Coronary artery (tissue), 2 donors: ENCODE measurements at regions not wholly inside any gene's neighbourhood (a gene's known extent, or its start where the extent isn't known, plus 50 kb on each side); places are given as distances from the start of the nearest gene placed in this dataset.
"Not testable (repeated sequence)": the region's sequence is repeated elsewhere in the genome, so short reads cannot be mapped to it uniquely, and the experiment has no call there.

Experiments
- DNase-seq: peaks from one replicate; pipeline ENCODE4 v3.0.0-alpha.2; 2017; ENCODE audit warnings: low spot score
- H3K27ac ChIP-seq, 2 donors: fragments of 200-600 bp; sonication (generic); one replicate each; pipeline ENCODE4 v1.5.1; 2016 to 2019
- H3K4me3 ChIP-seq: fragments of 200-600 bp; sonication (generic); 2 replicates; pipeline ENCODE4 v1.5.1; 2016; ENCODE audit warnings: mild to moderate bottlenecking, moderate library complexity
- TF ChIP-seq, protein P1 (sequence below): fragments of 200-600 bp; sonication (generic); IDR thresholded peaks from one replicate; pipeline ENCODE4 v1.5.1; 2019; ENCODE audit warnings: antibody characterized with exemption

DNA sequence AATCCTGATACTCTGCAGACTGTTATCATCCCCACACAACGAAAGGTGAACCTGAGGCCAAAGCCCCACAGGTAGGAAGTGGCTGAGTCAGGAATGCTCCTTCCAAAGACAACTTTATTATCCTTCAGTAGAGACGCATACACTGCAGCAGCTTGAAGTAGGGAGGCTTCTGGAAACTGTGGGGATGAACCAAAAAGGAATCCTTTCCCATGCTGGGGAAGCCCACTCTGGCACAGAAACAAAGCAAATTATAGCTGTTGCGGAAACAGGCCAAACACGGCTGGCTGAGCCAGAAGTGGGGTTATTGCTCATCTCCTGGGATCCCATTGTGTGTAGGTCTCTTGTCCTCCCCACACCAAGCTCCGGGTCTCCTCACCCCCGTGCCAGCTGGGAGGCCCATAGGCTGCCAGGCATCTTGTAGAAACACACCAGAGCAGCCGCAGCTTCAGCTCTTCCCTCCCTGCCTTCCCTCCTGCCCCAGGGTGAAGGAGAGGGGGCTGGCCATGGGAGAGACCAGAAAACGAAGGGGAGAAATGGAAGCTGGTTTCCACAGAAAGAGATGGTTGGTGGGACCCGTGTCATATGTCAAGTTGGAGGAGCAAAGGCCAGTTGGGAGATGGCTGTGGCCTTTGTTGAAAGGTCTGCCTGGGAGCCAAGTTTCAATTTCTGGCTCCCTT, 176.9 kb upstream of the NABP1 start:
- TF ChIP-seq, protein P1, sequence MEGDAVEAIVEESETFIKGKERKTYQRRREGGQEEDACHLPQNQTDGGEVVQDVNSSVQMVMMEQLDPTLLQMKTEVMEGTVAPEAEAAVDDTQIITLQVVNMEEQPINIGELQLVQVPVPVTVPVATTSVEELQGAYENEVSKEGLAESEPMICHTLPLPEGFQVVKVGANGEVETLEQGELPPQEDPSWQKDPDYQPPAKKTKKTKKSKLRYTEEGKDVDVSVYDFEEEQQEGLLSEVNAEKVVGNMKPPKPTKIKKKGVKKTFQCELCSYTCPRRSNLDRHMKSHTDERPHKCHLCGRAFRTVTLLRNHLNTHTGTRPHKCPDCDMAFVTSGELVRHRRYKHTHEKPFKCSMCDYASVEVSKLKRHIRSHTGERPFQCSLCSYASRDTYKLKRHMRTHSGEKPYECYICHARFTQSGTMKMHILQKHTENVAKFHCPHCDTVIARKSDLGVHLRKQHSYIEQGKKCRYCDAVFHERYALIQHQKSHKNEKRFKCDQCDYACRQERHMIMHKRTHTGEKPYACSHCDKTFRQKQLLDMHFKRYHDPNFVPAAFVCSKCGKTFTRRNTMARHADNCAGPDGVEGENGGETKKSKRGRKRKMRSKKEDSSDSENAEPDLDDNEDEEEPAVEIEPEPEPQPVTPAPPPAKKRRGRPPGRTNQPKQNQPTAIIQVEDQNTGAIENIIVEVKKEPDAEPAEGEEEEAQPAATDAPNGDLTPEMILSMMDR: no peak
- no peak for DNase-seq
- Histone ChIP-seq H3K4me3 (no peak overlapping the region), H3K27ac (peak overlapping the region in 1 of 2 donors; percentile 21)

DNA sequence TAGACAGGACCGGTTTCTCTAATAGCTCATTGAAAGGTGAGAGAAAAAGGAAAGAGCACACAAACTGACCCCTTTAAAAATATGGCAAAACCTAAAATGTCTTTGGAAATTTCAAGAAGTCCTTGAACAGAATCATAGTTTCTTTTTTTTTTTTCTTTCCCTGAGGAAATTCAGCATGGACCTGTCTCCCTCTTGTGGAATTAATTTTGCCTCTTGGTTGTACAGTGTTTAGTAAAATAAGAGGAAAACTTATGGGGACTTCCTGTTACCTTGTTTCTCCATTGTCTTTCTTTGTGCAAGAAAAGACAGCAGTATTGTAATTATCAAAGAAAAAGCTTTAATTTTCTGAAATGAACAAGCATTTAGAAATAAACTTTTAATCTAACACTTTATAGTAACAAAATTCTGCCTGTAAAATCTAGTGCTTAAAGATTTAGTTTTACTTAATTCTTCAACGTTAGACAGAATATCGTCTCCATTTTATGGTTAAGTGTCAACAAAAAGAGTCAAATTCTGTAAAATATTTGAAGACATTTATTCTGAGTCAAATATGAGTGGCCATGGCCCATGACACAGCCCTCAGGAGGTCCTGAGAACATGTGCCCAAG, 176.3 kb upstream of the NABP1 start:
- Histone ChIP-seq H3K27ac (no peak overlapping the region), H3K4me3 (no peak overlapping the region)
- no peak for DNase-seq
- TF ChIP-seq, protein P1: peak; percentile 58

DNA sequence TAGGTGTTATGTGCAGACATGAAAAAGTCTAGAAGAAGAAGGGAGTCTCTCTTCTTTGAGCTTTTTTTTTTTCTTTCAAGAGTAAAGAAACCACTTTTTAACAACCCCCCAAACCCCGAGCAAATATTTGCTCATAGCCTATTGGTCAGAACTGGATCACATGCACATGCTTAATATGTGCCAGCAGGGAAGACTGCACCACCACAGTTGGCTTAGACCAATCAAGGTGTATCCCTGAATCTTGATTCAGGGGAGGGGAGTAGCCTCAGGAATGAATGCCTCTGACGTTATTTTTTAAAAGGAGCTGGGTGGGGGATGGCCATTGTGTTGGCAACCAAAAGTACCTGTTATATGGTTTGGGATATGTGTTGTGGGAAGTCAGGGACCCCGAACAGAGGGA, 171.4 kb upstream of the NABP1 start:
- Histone ChIP-seq H3K27ac (no peak overlapping the region), H3K4me3 (no peak overlapping the region)
- TF ChIP-seq, protein P1: no peak
- no peak for DNase-seq

DNA sequence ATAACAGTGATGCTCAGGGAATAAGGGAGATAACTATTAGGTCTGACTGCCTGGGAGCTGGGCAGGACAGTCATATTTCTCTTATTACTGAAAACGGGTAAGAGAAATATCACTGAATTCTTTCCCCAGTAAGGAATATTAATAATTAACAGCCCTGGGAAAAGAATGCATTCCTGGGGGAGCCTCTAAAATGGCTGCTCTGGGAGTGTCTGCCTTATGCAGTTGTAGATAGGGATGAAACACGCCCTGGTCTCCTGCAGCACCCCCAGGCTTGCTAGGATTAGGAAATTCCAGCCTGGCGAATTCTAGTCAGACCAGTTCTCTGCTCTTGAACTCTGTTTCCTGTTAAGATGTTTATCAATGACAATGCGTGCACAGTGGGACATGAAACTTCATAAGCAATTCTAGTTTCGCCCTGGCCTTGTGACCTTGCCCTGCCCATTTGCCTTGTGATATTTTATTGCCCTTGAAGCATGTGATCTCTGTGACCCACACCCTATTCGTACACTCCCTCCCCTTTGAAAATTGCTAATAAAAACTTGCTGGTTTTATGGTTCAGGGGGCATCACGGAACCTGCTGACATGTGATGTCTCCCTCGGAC, 170.6 kb upstream of the NABP1 start:
- H3K4me3 ChIP-seq, H3K27ac ChIP-seq, DNase-seq: not testable (repeated sequence)

DNA sequence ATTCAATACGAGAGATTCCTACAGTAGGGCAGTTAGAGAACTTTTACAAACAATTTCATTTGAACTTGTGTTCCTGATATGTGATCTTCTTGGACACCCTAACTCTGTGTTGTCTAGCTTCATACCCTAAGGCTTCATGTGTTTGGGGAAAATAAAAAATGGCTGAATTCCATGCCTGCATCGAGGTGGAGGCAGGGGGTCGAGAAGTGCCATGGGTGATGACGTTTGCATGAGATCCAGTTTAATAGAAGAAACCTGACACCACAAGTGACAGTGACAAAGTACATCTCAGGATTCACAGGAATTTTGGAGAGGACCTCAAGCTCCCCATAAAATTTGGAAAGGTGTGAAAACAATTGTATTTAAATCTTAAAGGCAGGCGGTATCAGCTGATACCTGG, 169.2 kb upstream of the NABP1 start:
- DNase-seq: no peak
- Histone ChIP-seq H3K27ac (no peak overlapping the region), H3K4me3 (no peak overlapping the region)
- TF ChIP-seq, protein P1: no peak

DNA sequence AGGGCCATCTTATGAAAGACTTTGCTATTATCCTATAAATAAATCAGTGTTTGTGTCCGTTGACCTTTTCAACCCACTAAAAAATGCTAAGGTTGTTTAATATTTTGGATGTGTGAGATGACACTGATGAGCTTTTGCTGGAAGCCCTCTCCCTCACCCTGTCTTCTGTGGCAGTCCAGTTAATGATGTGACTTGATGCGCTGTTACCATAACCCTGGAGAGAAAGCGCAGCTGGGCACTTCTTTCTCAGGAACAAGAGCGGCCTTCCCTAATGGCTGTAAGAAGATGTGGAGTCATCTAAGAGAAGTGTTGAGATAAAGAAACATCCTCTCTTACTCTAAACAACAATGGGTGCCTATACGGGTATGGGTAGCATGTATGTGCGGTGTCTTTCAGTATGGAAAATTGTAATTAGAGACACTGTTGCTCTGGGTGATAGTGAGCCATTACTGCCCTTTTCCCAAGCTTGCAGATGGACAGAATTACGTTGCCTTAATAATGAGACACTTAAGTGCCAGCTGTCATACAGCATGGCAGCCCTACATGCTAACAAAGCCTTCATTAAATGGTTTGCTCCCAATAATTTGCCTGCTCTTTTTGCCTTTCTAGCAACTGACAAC, 165.6 kb upstream of the NABP1 start:
- H3K4me3 ChIP-seq: no peak overlapping the region
- H3K27ac ChIP-seq: no peak overlapping the region
- TF ChIP-seq, protein P1: no peak
- DNase-seq: no peak

DNA sequence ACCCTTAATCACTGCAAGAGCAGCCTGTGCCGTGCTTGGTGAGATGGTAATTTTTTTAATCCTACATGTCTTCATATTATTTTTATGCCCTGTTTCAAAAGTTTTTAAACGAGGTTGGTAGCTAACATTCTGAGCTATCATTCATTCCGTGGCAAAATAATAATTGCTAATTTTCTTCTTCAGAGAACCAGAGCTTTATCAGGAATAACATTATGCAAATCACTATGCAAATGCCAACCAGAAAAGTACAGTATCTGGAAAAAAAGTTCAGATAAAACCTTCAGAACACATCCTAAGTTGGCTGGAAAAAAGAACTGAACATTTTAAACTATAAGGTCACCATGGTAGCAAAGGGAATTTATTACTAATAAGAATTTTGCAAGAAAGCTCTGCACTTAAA, 165.1 kb upstream of the NABP1 start:
- TF ChIP-seq, protein P1: no peak
- DNase-seq: no peak
- H3K4me3 ChIP-seq: no peak overlapping the region
- no peak overlapping the region for H3K27ac ChIP-seq
